ENCODE measurements at regions not wholly inside any gene's neighbourhood (a gene's known extent, or its start where the extent isn't known, plus 50 kb on each side); places are given as distances from the start of the nearest gene placed in this dataset.

DNA sequence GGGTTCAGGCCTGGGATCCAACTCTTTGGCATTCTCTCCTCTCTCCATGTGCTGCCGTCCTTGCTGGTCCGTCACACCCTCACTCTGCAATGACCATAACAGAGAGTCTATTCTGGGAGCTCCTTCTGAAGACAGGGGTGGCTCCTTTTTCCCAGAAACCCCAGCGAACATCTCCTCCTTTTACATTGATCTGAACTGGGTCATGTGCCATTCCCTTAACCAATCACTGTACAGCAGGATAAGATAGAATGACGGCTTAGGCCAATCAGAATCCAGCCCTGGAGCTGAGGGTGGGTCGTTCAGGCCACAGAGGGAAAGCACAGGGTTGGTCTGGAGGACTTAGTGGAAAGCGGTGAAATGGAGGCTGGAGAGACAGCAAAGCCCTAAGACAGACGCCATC, 740.1 kb downstream of the MATN1 start:
- TF ChIP-seq, protein P1, sequence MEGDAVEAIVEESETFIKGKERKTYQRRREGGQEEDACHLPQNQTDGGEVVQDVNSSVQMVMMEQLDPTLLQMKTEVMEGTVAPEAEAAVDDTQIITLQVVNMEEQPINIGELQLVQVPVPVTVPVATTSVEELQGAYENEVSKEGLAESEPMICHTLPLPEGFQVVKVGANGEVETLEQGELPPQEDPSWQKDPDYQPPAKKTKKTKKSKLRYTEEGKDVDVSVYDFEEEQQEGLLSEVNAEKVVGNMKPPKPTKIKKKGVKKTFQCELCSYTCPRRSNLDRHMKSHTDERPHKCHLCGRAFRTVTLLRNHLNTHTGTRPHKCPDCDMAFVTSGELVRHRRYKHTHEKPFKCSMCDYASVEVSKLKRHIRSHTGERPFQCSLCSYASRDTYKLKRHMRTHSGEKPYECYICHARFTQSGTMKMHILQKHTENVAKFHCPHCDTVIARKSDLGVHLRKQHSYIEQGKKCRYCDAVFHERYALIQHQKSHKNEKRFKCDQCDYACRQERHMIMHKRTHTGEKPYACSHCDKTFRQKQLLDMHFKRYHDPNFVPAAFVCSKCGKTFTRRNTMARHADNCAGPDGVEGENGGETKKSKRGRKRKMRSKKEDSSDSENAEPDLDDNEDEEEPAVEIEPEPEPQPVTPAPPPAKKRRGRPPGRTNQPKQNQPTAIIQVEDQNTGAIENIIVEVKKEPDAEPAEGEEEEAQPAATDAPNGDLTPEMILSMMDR (IDR thresholded peaks at IDR 0.05), result no peak
- no peak for TF ChIP-seq POLR2A (IDR thresholded peaks at IDR 0.05)

Data from thyroid gland (tissue), 4 donors.